Head of caudate nucleus (tissue), 42 donors: ENCODE measurements at regions not wholly inside any gene's neighbourhood (a gene's known extent, or its start where the extent isn't known, plus 50 kb on each side); places are given as distances from the start of the nearest gene placed in this dataset.

Source experiments
- DNase-seq, 42 donors: peaks; one replicate each; pipeline versions ENCODE4 v3.0.0 to v3.0.0-alpha.2; 2020 to 2021; ENCODE audit warnings: mixed read lengths in 7 of 42
- intact Hi-C: fragments of 100-400 bp; cut with DNase I; formaldehyde crosslinking; loops from one replicate; pipeline ENCODE4 v1.15.0; 2022

GRCh38 chr19:29439688-29440550 is 85.9 kb upstream of the VSTM2B start:
- intact Hi-C loops: no loop called here
- no peak for DNase-seq

DNA sequence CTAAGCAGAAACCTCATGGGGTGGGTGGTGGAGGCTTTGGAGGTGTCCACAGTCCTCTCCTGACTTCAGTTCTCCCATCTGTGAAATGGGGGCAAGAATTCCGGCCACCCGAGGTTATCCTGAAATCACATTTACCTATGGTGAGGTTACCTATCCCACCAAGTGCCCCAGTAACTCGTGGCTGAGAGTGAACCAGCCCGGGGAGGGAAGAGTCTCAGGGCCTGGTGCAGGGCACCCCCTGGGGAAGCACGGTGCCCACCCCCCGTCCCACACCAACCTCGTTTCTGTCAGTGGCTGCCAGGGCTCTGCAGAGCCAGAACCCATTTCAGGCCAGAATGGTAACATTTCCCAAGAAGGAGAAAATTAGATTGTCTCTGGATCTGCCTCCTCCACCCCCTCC is 83.7 kb upstream of the VSTM2B start:
- no peak for DNase-seq
- intact Hi-C loops: no loop called here

- intact Hi-C loops: no loop called here
- DNase-seq: peak in 2 of 42 donors; percentile 13 to 33
These were observed 82.9 kb upstream of the VSTM2B start for GRCh38 chr19:29442910-29443309.

GRCh38 chr19:29445246-29445645 is 80.5 kb upstream of the VSTM2B start:
- DNase-seq: peak in 1 of 42 donors; percentile 6
- intact Hi-C loops: no loop called here

GRCh38 chr19:29446361-29446760 is 79.4 kb upstream of the VSTM2B start:
- peak in 4 of 42 donors; percentile 2 to 35 (median 19) for DNase-seq
- intact Hi-C loops: no loop called here

DNA sequence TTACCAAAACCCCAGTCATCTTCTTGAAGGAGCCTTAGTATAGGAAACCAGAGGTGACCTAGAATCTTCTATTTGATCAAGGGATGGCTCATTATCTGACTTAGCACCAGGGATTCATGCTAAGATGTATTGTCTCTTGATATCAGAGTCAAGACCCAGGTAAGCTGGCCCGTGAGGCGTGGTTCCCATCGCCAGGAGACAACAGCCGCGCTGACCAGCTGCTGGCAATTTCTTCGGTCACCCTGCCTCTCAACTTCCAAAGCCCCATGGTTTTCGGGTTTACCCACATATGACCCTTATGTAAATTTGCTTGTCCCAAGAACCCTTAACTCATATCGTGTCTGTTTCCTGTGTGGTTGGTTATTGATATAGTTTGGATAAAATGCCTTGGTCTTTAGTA is 77.7 kb upstream of the VSTM2B start:
- intact Hi-C loops: no loop called here
- DNase-seq: peak in 2 of 42 donors; percentile 19 to 21

GRCh38 chr19:29449371-29449770 is 76.4 kb upstream of the VSTM2B start:
- intact Hi-C loops: no loop called here
- DNase-seq: peak in 2 of 42 donors; percentile 14 to 31

- intact Hi-C loops: no loop called here
- peak in 2 of 42 donors; percentile 13 to 22 for DNase-seq
These were observed 75.5 kb upstream of the VSTM2B start for GRCh38 chr19:29450306-29450705.

DNA sequence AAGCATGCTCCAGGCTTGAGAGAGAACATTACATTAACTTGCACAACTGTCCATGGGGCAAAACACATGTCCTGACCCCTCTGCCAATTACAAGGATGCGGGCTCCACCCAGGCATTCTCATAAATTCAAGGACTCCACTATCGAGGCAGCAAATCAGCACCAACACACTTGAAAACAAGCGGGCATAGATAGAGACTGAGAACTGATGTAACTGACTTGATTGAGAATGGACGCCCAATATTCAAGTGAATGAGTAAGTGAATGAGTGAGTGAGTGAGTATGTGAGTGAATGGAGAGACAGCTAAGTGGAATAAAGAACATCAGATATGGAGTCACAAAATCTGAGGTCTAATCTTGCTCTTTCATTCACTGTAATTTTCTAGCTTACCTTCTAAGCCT is 75.0 kb upstream of the VSTM2B start:
- intact Hi-C loops: no loop called here
- DNase-seq: peak in 1 of 42 donors; percentile 17

DNA sequence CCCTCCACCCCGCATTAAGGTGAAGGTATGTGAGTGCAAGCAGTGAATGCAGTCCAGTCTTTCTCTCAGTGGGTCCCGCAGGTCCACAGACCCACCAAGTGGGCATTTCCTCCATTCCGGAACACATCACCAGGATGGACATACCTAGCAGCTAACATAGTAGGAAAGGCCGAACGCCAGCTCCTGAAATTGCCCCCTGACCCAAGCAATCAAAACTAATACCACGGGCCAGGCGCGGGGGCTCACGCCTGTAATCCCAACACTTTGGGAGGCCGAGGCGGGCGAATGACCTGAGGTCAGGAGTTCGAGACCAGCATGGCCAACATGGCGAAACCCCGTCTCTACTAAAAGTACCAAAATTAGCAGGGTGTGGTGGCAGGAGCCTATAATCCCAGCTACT is 71.7 kb upstream of the VSTM2B start:
- DNase-seq: peak in 3 of 42 donors; percentile 12 to 30 (median 23)

GRCh38 chr19:29457413-29457812 is 68.4 kb upstream of the VSTM2B start:
- no peak for DNase-seq
- intact Hi-C loops: no loop called here

More for the DNA sequence above, 71.7 kb upstream of the VSTM2B start:
- intact Hi-C loops: no loop called here

GRCh38 chr19:29467824-29468401 is 57.9 kb upstream of the VSTM2B start:
- intact Hi-C loops: loop anchor here (5.0 kb wide), 1 partner anchor 59 kb away; the partner anchor contains the start of gene VSTM2B
- DNase-seq: peak in 40 of 42 donors; percentile 27 to 87 (median 68)

- intact Hi-C loops: no loop called here
- DNase-seq: no peak
These were observed 50.3 kb upstream of the VSTM2B start for GRCh38 chr19:29475469-29475868.
